Heart left ventricle (tissue), 13 donors: ENCODE measurements at regions not wholly inside any gene's neighbourhood (a gene's known extent, or its start where the extent isn't known, plus 50 kb on each side); places are given as distances from the start of the nearest gene placed in this dataset.

ENCODE experiments used
- CTCF ChIP-seq, 12 donors: fragments of 200-600 bp; sonication (generic) in 4 of 12; IDR thresholded peaks; one replicate each; pipeline versions ENCODE4 v1.5.0 to v1.8.0; 2018 to 2022; ENCODE audit warnings: antibody characterized with exemption in 12 of 12, mild to moderate bottlenecking in 5 of 12
- POLR2A ChIP-seq, 2 donors: fragments of 450-650 bp; IDR thresholded peaks; one replicate each; pipeline ENCODE4 v1.6.1; 2017; ENCODE audit warnings: antibody characterized with exemption in 2 of 2, mild to moderate bottlenecking in 2 of 2, moderate library complexity in 2 of 2
- donor health status: ischemic (EF 13 %, LVEDD 7.1; RV severe dilation, severe dysfunction).
- donor health status: DM: no; HTN: yes; CAD: no.
- donor health status: DM: no; HTN: no; CAD: no.
- donor health status: ischemic (EF 25% LVEDD 6.9; RV normal size, moderate dysfunction).
- donor health status: ischemic (EF 25% LVEDD 5.7; RV mildly dilated, moderate dysfunction).
- donor health status: ischemic (EF 35%, LVEDD 5.7; RV mildly dilated, moderate dysfunction).
- donor health status: nonischemic (EF 11% LVEDD 7.7; RV severe dilation, severe dysfunction).
- donor health status: DM: yes; HTN: yes; CAD: no.
- donor health status: PGD.
- donor health status: ischemic (EF 29% LVEDD 5.4; RV normal size, mild dysfunction).
- donor health status: nonischemic (EF 23%, LVEDD 6.1; RV moderate dilation, normal function).

GRCh38 chr11:69939551-69940245, 120.5 kb upstream of the FGF3 start:
- TF ChIP-seq POLR2A (IDR thresholded peaks at IDR 0.05) (peak in 1 of 2 donors; percentile 26), CTCF (IDR thresholded peaks at IDR 0.05) (no peak)
